H1 (cell line): ENCODE measurements at regions not wholly inside any gene's neighbourhood (a gene's known extent, or its start where the extent isn't known, plus 50 kb on each side); places are given as distances from the start of the nearest gene placed in this dataset.

Experiments
- CTCF ChIA-PET: fragments of 300-600 bp; sonication (Branson Sonifier 250); formaldehyde crosslinking; loops from one replicate; lab custom pipeline; 2021; ENCODE audit not compliant: partially characterized antibody; lab: Charles Lee
- POLR2A ChIA-PET: fragments of 300-600 bp; sonication (Branson Sonifier 250); formaldehyde crosslinking; loops from one replicate; lab custom pipeline; 2021; ENCODE audit warnings: inconsistent platforms; ENCODE audit not compliant: partially characterized antibody; lab: Charles Lee
- DNase-seq, 2 experiments: peaks; one replicate each; pipeline versions ENCODE4 v3.0.0 to v3.0.0-alpha.2; 2010 to 2022; ENCODE audit warnings: low spot score in 2 of 2, low read depth in 1 of 2, mixed read lengths in 1 of 2
- FAIRE-seq: peaks from 2 replicates; lab custom pipeline; 2011; peaks lifted over from hg19 to GRCh38; lab: Jason Lieb, UNC
- H2AFZ ChIP-seq: 2 replicates; pipeline ENCODE4 v1.8.1; 2012; ENCODE audit warnings: low read length, inconsistent platforms
- H2AK5ac ChIP-seq: 2 replicates; pipeline ENCODE4 v1.6.1; 2013; ENCODE audit warnings: low read depth, low read length
- H2BK120ac ChIP-seq: replicated peaks from 2 replicates; pipeline ENCODE3; 2013; ENCODE audit warnings: low read depth, low read length, inconsistent platforms
- H2BK12ac ChIP-seq: 2 replicates; pipeline ENCODE4 v1.6.1; 2013; ENCODE audit warnings: low read depth, low read length
- H2BK15ac ChIP-seq: 2 replicates; pipeline ENCODE4 v1.6.1; 2013; ENCODE audit warnings: low read length
- H2BK20ac ChIP-seq: 2 replicates; pipeline ENCODE4 v1.6.1; 2013; ENCODE audit warnings: low read length
- H2BK5ac ChIP-seq: 2 replicates; pipeline ENCODE4 v1.6.1; 2013; ENCODE audit warnings: low read depth, low read length
- H3K14ac ChIP-seq: 2 replicates; pipeline ENCODE4 v1.6.1; 2013; ENCODE audit warnings: inconsistent platforms; ENCODE audit not compliant: insufficient read length
- H3K18ac ChIP-seq: 2 replicates; pipeline ENCODE4 v1.6.1; 2013; ENCODE audit warnings: low read length; ENCODE audit errors: extremely low read depth
- H3K23ac ChIP-seq: 2 replicates; pipeline ENCODE4 v1.6.1; 2013; ENCODE audit warnings: inconsistent platforms; ENCODE audit not compliant: insufficient read length
- H3K23me2 ChIP-seq: 2 replicates; pipeline ENCODE4 v1.6.1; 2013; ENCODE audit warnings: low read depth, low read length
- H3K27ac ChIP-seq: 2 replicates; pipeline ENCODE4 v1.6.1; 2011; ENCODE audit warnings: low read depth, low read length, inconsistent platforms
- H3K27me3 ChIP-seq, 4 experiments: replicated peaks in 1 of 4; 1 replicate in 1 of 4; 2 replicates in 3 of 4; pipeline versions ENCODE4 v1.6.1 to v1.8.1; 2011 to 2013; ENCODE audit warnings: low read length in 3 of 4, mild to moderate bottlenecking in 3 of 4, inconsistent platforms in 2 of 4, mixed read lengths in 2 of 4, moderate library complexity in 1 of 4; ENCODE audit not compliant: control insufficient read depth in 3 of 4, insufficient read depth in 3 of 4; ENCODE audit errors: extremely low read depth in 1 of 4
- H3K36me3 ChIP-seq, 4 experiments: 2 replicates each; pipeline versions ENCODE4 v1.6.1 to v1.8.1; 2011 to 2013; ENCODE audit warnings: mild to moderate bottlenecking in 4 of 4, low read length in 3 of 4, moderate library complexity in 2 of 4, control low read depth in 1 of 4, inconsistent platforms in 1 of 4; ENCODE audit not compliant: insufficient read depth in 4 of 4, control insufficient read depth in 2 of 4
- H3K4ac ChIP-seq: replicated peaks from 2 replicates; pipeline ENCODE3; 2013; ENCODE audit warnings: low read length, low read depth, mixed read lengths, inconsistent platforms; ENCODE audit not compliant: insufficient read length
- H3K4me1 ChIP-seq, 4 experiments: replicated peaks in 1 of 4; 1 replicate in 1 of 4; 2 replicates in 3 of 4; pipeline versions ENCODE4 v1.6.1 to v1.8.1; 2011 to 2013; ENCODE audit warnings: low read length in 3 of 4, inconsistent platforms in 2 of 4, mixed read lengths in 1 of 4; ENCODE audit not compliant: insufficient read depth in 4 of 4, control insufficient read depth in 3 of 4
- H3K4me2 ChIP-seq, 2 experiments: 2 replicates each; pipeline versions ENCODE4 v1.6.1 to v1.8.1; 2011 to 2013; ENCODE audit warnings: low read depth in 2 of 2, low read length in 2 of 2, control low read depth in 1 of 2, inconsistent platforms in 1 of 2, mild to moderate bottlenecking in 1 of 2; ENCODE audit not compliant: insufficient read depth in 1 of 2
- H3K4me3 ChIP-seq, 4 experiments: fragments of 200-600, 300-600 bp in 1 of 4; sonication (generic), shearing (Covaris generic), sonication (Bioruptor Twin) in 1 of 4; 2 replicates each; pipeline versions ENCODE4 v1.5.1 to v1.8.1; 2011 to 2016; ENCODE audit warnings: low read length in 4 of 4, low read depth in 3 of 4, control low read depth in 2 of 4, inconsistent platforms in 2 of 4, mild to moderate bottlenecking in 2 of 4, mixed read lengths in 1 of 4, moderate library complexity in 1 of 4; ENCODE audit not compliant: insufficient read depth in 2 of 4; ENCODE audit errors: extremely low read depth in 1 of 4
- H3K56ac ChIP-seq: replicated peaks from 2 replicates; pipeline ENCODE3; 2013; ENCODE audit warnings: low read depth, mild to moderate bottlenecking, mixed read lengths, low read length, inconsistent platforms; ENCODE audit not compliant: insufficient read length
- H3K79me1 ChIP-seq: 2 replicates; pipeline ENCODE4 v1.6.1; 2013; ENCODE audit warnings: low read depth, low read length, control low read depth
- H3K79me2 ChIP-seq, 2 experiments: 2 replicates each; pipeline versions ENCODE4 v1.6.1 to v1.8.1; 2012 to 2013; ENCODE audit warnings: low read length in 2 of 2, mild to moderate bottlenecking in 2 of 2, inconsistent platforms in 1 of 2; ENCODE audit not compliant: insufficient read depth in 2 of 2, control insufficient read depth in 1 of 2
- H3K9ac ChIP-seq, 4 experiments: replicated peaks in 1 of 4; 1 replicate in 1 of 4; 2 replicates in 3 of 4; pipeline versions ENCODE4 v1.6.1 to v1.8.1; 2011 to 2013; ENCODE audit warnings: low read depth in 3 of 4, low read length in 3 of 4, control low read depth in 2 of 4, mild to moderate bottlenecking in 2 of 4, moderate library complexity in 2 of 4, inconsistent platforms in 1 of 4; ENCODE audit errors: extremely low read depth in 1 of 4
- H3K9me3 ChIP-seq, 2 experiments: 2 replicates each; pipeline versions ENCODE4 v1.6.1 to v1.8.1; 2012 to 2013; ENCODE audit warnings: mild to moderate bottlenecking in 2 of 2, moderate library complexity in 2 of 2, control low read depth in 1 of 2, inconsistent platforms in 1 of 2, low read depth in 1 of 2, low read length in 1 of 2, mixed read lengths in 1 of 2; ENCODE audit not compliant: insufficient read depth in 2 of 2
- H4K20me1 ChIP-seq, 2 experiments: replicated peaks in 1 of 2; 2 replicates each; pipeline versions ENCODE3 to v1.8.1; 2011 to 2013; ENCODE audit warnings: inconsistent platforms in 2 of 2, low read length in 2 of 2, mild to moderate bottlenecking in 1 of 2; ENCODE audit not compliant: insufficient read depth in 2 of 2, control insufficient read depth in 1 of 2
- H4K5ac ChIP-seq: 2 replicates; pipeline ENCODE4 v1.6.1; 2013; ENCODE audit warnings: low read length, low read depth, mixed read lengths, inconsistent platforms; ENCODE audit not compliant: insufficient read length
- H4K8ac ChIP-seq: 2 replicates; pipeline ENCODE4 v1.8.0; 2013; ENCODE audit warnings: mild to moderate bottlenecking, moderate library complexity, low read length, inconsistent platforms; ENCODE audit not compliant: insufficient read depth; ENCODE audit errors: extremely low read depth
- H4K91ac ChIP-seq: replicated peaks from 2 replicates; pipeline ENCODE3; 2013; ENCODE audit warnings: low read length, mixed read lengths, inconsistent platforms; ENCODE audit not compliant: insufficient read length
- BCL11A ChIP-seq, 2 experiments: IDR thresholded peaks; one replicate each; pipeline ENCODE4 v1.6.1; 2011; ENCODE audit warnings: low read depth in 2 of 2, low read length in 2 of 2, mild to moderate bottlenecking in 2 of 2
- FOSL1 ChIP-seq: IDR thresholded peaks from 2 replicates; pipeline ENCODE4 v1.6.1; 2011; ENCODE audit warnings: mild to moderate bottlenecking, low read depth, low read length, moderate library complexity; ENCODE audit not compliant: insufficient read depth
- JUN ChIP-seq: IDR thresholded peaks from 2 replicates; pipeline ENCODE4 v1.6.1; 2011; ENCODE audit warnings: low read depth, mild to moderate bottlenecking, improper control_type of control experiment, low read length
- KDM1A ChIP-seq: fragments of 200-600, 300-600 bp; sonication (generic); IDR thresholded peaks from 2 replicates; pipeline ENCODE4 v1.7.1; 2016; ENCODE audit warnings: mild to moderate bottlenecking, low read length, borderline replicate concordance
- NANOG ChIP-seq: IDR thresholded peaks from 2 replicates; pipeline ENCODE4 v1.6.1; 2011; ENCODE audit warnings: low read length, low read depth, mild to moderate bottlenecking, inconsistent platforms; ENCODE audit not compliant: insufficient read depth, poor library complexity, severe bottlenecking
- PHF8 ChIP-seq: fragments of 200-600 bp; sonication (generic); conservative IDR thresholded peaks from 2 replicates; pipeline ENCODE4 v1.7.1; 2012; ENCODE audit warnings: low read depth, mild to moderate bottlenecking, inconsistent platforms, low read length, moderate library complexity
- POLR2AphosphoS5 ChIP-seq: IDR thresholded peaks from 2 replicates; pipeline ENCODE4 v1.6.1; 2011; ENCODE audit warnings: low read depth, low read length
- SIN3A ChIP-seq, 2 experiments: IDR thresholded peaks in 1 of 2; conservative IDR thresholded peaks in 1 of 2; 2 replicates each; pipeline ENCODE4 v1.6.1; 2011 to 2012; ENCODE audit warnings: low read length in 2 of 2, improper control_type of control experiment in 1 of 2, low read depth in 1 of 2, mild to moderate bottlenecking in 1 of 2
- SP4 ChIP-seq: IDR thresholded peaks from 2 replicates; pipeline ENCODE4 v1.6.1; 2012; ENCODE audit warnings: low read length, inconsistent platforms
- SRF ChIP-seq: IDR thresholded peaks from 2 replicates; pipeline ENCODE4 v1.6.1; 2011; ENCODE audit warnings: mild to moderate bottlenecking, low read depth, low read length, moderate library complexity
- TBP ChIP-seq: IDR thresholded peaks from 2 replicates; pipeline ENCODE4 v1.6.1; 2011; ENCODE audit warnings: low read depth, low read length, improper control_type of control experiment
- TCF12 ChIP-seq: IDR thresholded peaks from 2 replicates; pipeline ENCODE4 v1.6.1; 2011; ENCODE audit warnings: low read depth, mild to moderate bottlenecking, low read length
- ZNF274 ChIP-seq: IDR thresholded peaks from 2 replicates; pipeline ENCODE4 v1.7.0; 2012; ENCODE audit warnings: low read length, borderline replicate concordance; ENCODE audit errors: extremely low read depth
- TF ChIP-seq, protein P1 (sequence below): IDR thresholded peaks from 2 replicates; pipeline ENCODE4 v1.6.1; 2012; ENCODE audit warnings: inconsistent platforms

DNA sequence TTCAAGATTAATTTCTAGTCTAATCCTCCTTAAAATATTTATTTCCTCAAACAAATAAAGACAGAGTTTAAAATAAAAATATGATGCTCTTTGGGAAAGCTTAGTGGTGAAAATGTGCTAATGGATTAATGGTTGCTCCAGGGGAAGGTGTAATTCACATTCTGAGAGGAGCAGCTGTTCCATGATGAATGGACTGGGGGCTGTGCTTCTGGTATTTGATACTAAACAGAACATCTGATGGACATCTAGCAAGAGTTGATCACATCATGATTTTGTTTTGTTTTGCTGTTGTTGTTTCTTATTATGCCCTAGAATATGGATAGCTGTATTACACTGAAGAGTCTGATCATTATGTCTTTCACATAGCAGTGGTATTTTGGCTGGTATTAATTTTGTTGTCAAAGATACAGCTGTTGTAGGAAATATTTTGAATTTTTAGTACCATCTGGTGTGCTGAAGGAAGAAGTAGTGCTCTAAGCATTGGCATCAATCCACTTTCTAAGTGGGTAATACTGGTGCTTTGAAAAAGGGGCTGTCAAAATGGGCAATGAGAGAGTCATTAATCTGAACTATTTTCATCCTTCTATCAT, 296.4 kb downstream of the ADAMTS20 start:
- no peak overlapping the region for H3K23ac ChIP-seq
- H3K9ac ChIP-seq = no peak overlapping the region
- DNase-seq = no peak
- H2BK120ac ChIP-seq = no peak overlapping the region
- ChIA-PET CTCF (no interaction called here), POLR2A (no interaction called here)
- no peak overlapping the region for H2BK15ac ChIP-seq
- no peak overlapping the region for H3K18ac ChIP-seq
- H3K79me1 ChIP-seq = no peaks in the 10 kb centered on the region
- H3K27me3 ChIP-seq = no peaks in the 10 kb centered on the region
- no peak overlapping the region for H2BK12ac ChIP-seq
- H3K23me2 ChIP-seq = no peaks in the 10 kb centered on the region
- no peak overlapping the region for H3K4me2 ChIP-seq
- no peak for FAIRE-seq
- H3K4me3 ChIP-seq = no peak overlapping the region
- no peak overlapping the region for H2AFZ ChIP-seq
- no peak overlapping the region for H3K56ac ChIP-seq
- no peaks in the 10 kb centered on the region for H3K9me3 ChIP-seq
- no peaks in the 10 kb centered on the region for H3K4me1 ChIP-seq
- H2BK20ac ChIP-seq = no peak overlapping the region
- no peak overlapping the region for H4K91ac ChIP-seq
- H3K4ac ChIP-seq = no peak overlapping the region
- no peak overlapping the region for H4K8ac ChIP-seq
- H2AK5ac ChIP-seq = no peak overlapping the region
- no peaks in the 10 kb centered on the region for H3K36me3 ChIP-seq
- no peak overlapping the region for H3K27ac ChIP-seq
- H3K14ac ChIP-seq = no peak overlapping the region
- H4K5ac ChIP-seq = no peak overlapping the region
- no peaks in the 10 kb centered on the region for H3K79me2 ChIP-seq
- H2BK5ac ChIP-seq = no peak overlapping the region
- no peaks in the 10 kb centered on the region for H4K20me1 ChIP-seq
- TF ChIP-seq PHF8 = no peak
- no peak for TF ChIP-seq SIN3A (conservative IDR thresholded peaks at IDR 0.05 in 1 of 2, IDR thresholded peaks at IDR 0.05 in 1 of 2; ENCODE audit: low read depth in 1 of 2, low read length in 2 of 2)
- TF ChIP-seq NANOG = no peak
- TF ChIP-seq FOSL1 = no peak
- no peak for TF ChIP-seq SRF
- TF ChIP-seq, protein P1, sequence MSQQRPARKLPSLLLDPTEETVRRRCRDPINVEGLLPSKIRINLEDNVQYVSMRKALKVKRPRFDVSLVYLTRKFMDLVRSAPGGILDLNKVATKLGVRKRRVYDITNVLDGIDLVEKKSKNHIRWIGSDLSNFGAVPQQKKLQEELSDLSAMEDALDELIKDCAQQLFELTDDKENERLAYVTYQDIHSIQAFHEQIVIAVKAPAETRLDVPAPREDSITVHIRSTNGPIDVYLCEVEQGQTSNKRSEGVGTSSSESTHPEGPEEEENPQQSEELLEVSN = no peak
- no peak for TF ChIP-seq JUN
- TF ChIP-seq BCL11A (IDR thresholded peaks at IDR 0.05; ENCODE audit: low read depth in 2 of 2, low read length in 2 of 2) = no peak
- no peak for TF ChIP-seq SP4
- no peak for TF ChIP-seq POLR2AphosphoS5
- no peak for TF ChIP-seq TBP
- TF ChIP-seq TCF12 = no peak
- TF ChIP-seq ZNF274 = no peak
- no peak for TF ChIP-seq KDM1A
